ENCODE measurements at regions not wholly inside any gene's neighbourhood (a gene's known extent, or its start where the extent isn't known, plus 50 kb on each side); places are given as distances from the start of the nearest gene placed in this dataset.

GRCh38 chr7:11274074-11274473 lies 300.4 kb downstream of the PHF14 start:
- no peak for TF ChIP-seq EP300 (IDR thresholded peaks at IDR 0.05; ENCODE audit: low read depth)
- no peak for TF ChIP-seq POLR2A (IDR thresholded peaks at IDR 0.05)
